ENCODE measurements at regions not wholly inside any gene's neighbourhood (a gene's known extent, or its start where the extent isn't known, plus 50 kb on each side); places are given as distances from the start of the nearest gene placed in this dataset.

GRCh38 chr7:21076054-21076453, 289.4 kb upstream of the SP8 start:
- no peaks in the 10 kb centered on the region for H3K9me3 ChIP-seq
- H3K27me3 ChIP-seq, result no peaks in the 10 kb centered on the region
- no peak for DNase-seq (ENCODE audit: low spot score in 2 of 2)
- H3K27ac ChIP-seq, result no peak overlapping the region
- no peak for TF ChIP-seq CTCF (IDR thresholded peaks at IDR 0.05)
- no peaks in the 10 kb centered on the region for H3K36me3 ChIP-seq
- no peaks in the 10 kb centered on the region for H3K4me1 ChIP-seq
- intact Hi-C loops (cut with DNase I), result no loop called here
- H3K4me3 ChIP-seq, result no peak overlapping the region

- no peak for DNase-seq (ENCODE audit: low spot score in 2 of 2)
- no peak for TF ChIP-seq CTCF (IDR thresholded peaks at IDR 0.05)
- Histone ChIP-seq H3K4me3 (no peak overlapping the region), H3K27me3 (no peaks in the 10 kb centered on the region), H3K36me3 (no peaks in the 10 kb centered on the region), H3K27ac (no peak overlapping the region), H3K4me1 (no peaks in the 10 kb centered on the region), H3K9me3 (no peaks in the 10 kb centered on the region)
- intact Hi-C loops (cut with DNase I), result no loop called here
Measured at GRCh38 chr7:21076574-21076973, 289.9 kb upstream of the SP8 start.

- Histone ChIP-seq H3K27me3 (no peaks in the 10 kb centered on the region), H3K27ac (no peak overlapping the region), H3K36me3 (no peaks in the 10 kb centered on the region), H3K4me1 (no peaks in the 10 kb centered on the region), H3K9me3 (no peaks in the 10 kb centered on the region), H3K4me3 (no peak overlapping the region)
- no peak for TF ChIP-seq CTCF (IDR thresholded peaks at IDR 0.05)
- intact Hi-C loops (cut with DNase I), result no loop called here
- DNase-seq (ENCODE audit: low spot score in 2 of 2), result no peak
Measured at GRCh38 chr7:21077602-21078001, 290.9 kb upstream of the SP8 start.

- Histone ChIP-seq H3K4me3 (no peak overlapping the region), H3K9me3 (peaks cover 0 to 2% of the 10 kb centered on the region in 2 donors), H3K36me3 (no peaks in the 10 kb centered on the region), H3K27me3 (no peaks in the 10 kb centered on the region), H3K27ac (no peak overlapping the region), H3K4me1 (no peaks in the 10 kb centered on the region)
- DNase-seq (ENCODE audit: low spot score in 2 of 2), result no peak
- TF ChIP-seq CTCF (IDR thresholded peaks at IDR 0.05), result no peak
- intact Hi-C loops (cut with DNase I), result no loop called here
Measured at GRCh38 chr7:21084286-21084685, 297.6 kb upstream of the SP8 start.

- no peaks in the 10 kb centered on the region for H3K36me3 ChIP-seq
- no peak for TF ChIP-seq CTCF (IDR thresholded peaks at IDR 0.05)
- intact Hi-C loops (cut with DNase I), result no loop called here
- no peak overlapping the region for H3K27ac ChIP-seq
- no peak overlapping the region for H3K4me3 ChIP-seq
- H3K9me3 ChIP-seq, result peaks cover 0 to 2% of the 10 kb centered on the region in 2 donors
- no peaks in the 10 kb centered on the region for H3K27me3 ChIP-seq
- H3K4me1 ChIP-seq, result no peaks in the 10 kb centered on the region
- no peak for DNase-seq (ENCODE audit: low spot score in 2 of 2)
Measured at GRCh38 chr7:21086688-21087087, 300.0 kb upstream of the SP8 start.

GRCh38 chr7:21089653-21090052, 303.0 kb upstream of the SP8 start:
- Histone ChIP-seq H3K27ac (no peak overlapping the region), H3K9me3 (no peaks in the 10 kb centered on the region), H3K4me3 (no peak overlapping the region), H3K4me1 (no peaks in the 10 kb centered on the region), H3K36me3 (no peaks in the 10 kb centered on the region), H3K27me3 (no peaks in the 10 kb centered on the region)
- no peak for DNase-seq (ENCODE audit: low spot score in 2 of 2)
- intact Hi-C loops (cut with DNase I), result no loop called here
- TF ChIP-seq CTCF (IDR thresholded peaks at IDR 0.05), result no peak
